PC-9 (cell line): ENCODE measurements at regions not wholly inside any gene's neighbourhood (a gene's known extent, or its start where the extent isn't known, plus 50 kb on each side); places are given as distances from the start of the nearest gene placed in this dataset.
"Not testable (repeated sequence)": the region's sequence is repeated elsewhere in the genome, so short reads cannot be mapped to it uniquely, and the experiment has no call there.

Experiments
- EZH2 ChIP-seq: fragments of 200-600 bp; sonication (generic); IDR thresholded peaks from 2 replicates; pipeline ENCODE4 v1.8.0; 2017; ENCODE audit warnings: antibody characterized with exemption, low read depth
- TF ChIP-seq, protein P1 (sequence below): fragments of 200-600 bp; sonication (generic); conservative IDR thresholded peaks from 2 replicates; pipeline ENCODE4 v1.6.1; 2017; ENCODE audit warnings: mixed run types, antibody characterized with exemption, mild to moderate bottlenecking, moderate library complexity

DNA sequence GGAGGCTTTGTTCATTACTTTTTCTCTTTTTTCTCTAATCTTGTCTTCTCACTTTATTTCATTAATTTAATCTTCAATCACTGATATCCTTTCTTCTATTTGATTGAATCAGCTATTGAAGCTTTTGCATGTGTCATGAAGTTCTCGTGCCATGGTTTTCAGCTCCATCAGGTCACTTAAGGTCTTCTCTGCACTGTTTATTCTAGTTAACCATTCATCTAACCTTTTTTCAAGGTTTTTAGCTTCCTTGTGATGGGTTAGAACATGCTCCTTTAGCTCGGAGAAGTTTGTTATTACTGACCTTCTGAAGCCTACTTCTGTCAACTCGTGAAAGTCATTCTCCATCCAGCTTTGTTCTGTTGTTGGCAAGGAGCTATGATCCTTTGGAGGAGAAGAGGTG is 695.0 kb upstream of the CDH6 start:
- TF ChIP-seq, protein P1, sequence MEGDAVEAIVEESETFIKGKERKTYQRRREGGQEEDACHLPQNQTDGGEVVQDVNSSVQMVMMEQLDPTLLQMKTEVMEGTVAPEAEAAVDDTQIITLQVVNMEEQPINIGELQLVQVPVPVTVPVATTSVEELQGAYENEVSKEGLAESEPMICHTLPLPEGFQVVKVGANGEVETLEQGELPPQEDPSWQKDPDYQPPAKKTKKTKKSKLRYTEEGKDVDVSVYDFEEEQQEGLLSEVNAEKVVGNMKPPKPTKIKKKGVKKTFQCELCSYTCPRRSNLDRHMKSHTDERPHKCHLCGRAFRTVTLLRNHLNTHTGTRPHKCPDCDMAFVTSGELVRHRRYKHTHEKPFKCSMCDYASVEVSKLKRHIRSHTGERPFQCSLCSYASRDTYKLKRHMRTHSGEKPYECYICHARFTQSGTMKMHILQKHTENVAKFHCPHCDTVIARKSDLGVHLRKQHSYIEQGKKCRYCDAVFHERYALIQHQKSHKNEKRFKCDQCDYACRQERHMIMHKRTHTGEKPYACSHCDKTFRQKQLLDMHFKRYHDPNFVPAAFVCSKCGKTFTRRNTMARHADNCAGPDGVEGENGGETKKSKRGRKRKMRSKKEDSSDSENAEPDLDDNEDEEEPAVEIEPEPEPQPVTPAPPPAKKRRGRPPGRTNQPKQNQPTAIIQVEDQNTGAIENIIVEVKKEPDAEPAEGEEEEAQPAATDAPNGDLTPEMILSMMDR = not testable (repeated sequence)
- not testable (repeated sequence) for TF ChIP-seq EZH2
